IPS-NIHi11 (cell line): ENCODE measurements at regions not wholly inside any gene's neighbourhood (a gene's known extent, or its start where the extent isn't known, plus 50 kb on each side); places are given as distances from the start of the nearest gene placed in this dataset.

Source experiments
- DNase-seq: peaks from one replicate; pipeline ENCODE4 v3.0.0; 2012; ENCODE audit warnings: mixed read lengths, low spot score

- DNase-seq: no peak
Measured at GRCh38 chr10:31606841-31607240, 287.8 kb downstream of the ZEB1 start.

- DNase-seq: no peak
Measured at GRCh38 chr10:31605861-31606525, 287.0 kb downstream of the ZEB1 start.

DNA sequence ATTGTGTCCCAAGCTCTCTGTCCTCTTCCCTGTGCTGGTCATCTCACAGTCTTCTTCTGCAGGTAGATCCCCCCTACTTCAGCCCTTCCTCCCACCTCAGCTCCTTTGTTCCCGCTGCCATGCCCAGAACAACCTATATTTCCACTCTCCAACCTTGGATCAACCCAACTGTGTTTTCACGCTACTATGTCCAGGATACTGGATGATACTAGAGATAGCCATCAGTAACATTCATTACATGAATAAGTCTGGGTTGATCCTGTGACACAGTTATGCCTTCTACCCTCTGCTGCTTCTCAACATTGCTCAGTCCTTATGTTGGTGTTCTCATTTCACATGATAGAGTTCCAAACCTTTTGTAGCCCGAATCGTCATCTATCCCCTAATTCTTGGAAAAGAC, 286.4 kb downstream of the ZEB1 start:
- DNase-seq: no peak

DNA sequence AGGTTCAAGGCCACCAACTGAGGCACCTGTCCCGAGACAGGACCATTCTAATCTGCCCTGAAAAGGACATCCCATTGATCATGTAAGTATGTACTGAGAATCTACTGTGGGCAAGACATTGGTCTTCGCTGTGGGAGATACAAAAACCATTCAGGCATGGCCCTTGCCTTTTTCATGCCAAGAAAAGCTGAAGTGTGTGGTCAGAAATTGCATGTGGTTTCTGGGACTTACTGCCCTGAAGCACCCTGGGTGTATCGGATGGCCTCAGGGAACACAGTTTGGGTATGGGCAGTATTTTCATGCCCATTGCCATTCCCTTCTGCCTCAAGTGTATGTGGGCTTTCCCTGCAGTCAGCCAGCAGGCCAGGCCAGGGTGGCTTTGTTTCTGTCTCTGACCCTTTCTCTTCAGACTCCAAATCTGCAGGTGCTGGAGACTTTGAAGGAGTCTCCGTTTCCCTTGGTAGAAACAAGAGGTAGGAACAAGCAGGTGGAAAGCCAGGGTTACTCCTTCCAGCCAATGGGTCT, 285.7 kb downstream of the ZEB1 start:
- no peak for DNase-seq

- no peak for DNase-seq
Measured at GRCh38 chr10:31604096-31604495, 285.1 kb downstream of the ZEB1 start.

DNA sequence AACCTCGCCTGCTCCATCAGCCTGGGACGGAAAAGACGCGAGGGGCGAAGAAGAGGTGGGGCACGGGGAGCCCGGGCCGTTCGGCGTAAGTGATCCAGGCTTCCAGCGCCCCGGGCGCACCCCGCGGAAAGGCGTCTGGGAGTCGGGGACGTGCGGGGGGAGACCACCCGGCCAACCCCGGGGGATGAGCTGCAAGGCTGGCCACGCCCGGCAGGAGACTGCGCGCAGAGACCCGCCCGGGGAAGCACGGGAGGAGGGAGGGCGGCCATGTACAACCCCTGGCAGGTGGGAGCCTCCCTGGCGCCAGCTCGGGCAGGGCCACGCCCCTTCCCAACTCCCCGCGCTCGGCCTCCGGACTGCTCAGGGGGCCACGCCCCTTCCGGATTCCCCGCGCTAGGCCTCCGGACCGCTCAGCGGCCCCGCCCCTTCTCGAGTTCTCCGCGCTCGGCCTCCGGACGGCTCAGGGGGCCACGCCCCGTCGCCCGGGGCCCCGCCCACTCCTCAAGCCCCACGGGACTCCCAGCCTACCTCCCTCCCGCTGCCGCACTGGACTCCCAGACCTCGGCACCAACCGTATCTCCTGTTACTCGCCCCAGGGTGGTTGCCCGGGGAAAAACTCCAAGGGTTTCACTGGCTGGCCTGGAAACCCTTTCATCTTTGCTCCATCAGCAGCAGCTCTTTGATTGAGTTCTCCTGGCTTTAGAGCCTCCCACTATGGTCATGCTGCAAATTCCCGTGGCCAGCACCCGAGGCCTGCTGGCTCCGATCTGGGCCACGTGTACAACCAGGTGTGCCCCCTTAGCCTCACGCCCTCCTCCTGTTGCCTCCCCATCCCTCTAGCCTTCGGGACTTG, 284.4 kb downstream of the ZEB1 start:
- DNase-seq: peak; percentile 100

GRCh38 chr10:31602541-31603234, 283.7 kb downstream of the ZEB1 start:
- peak; percentile 70 for DNase-seq

GRCh38 chr10:31601136-31601535, 282.1 kb downstream of the ZEB1 start:
- no peak for DNase-seq

DNA sequence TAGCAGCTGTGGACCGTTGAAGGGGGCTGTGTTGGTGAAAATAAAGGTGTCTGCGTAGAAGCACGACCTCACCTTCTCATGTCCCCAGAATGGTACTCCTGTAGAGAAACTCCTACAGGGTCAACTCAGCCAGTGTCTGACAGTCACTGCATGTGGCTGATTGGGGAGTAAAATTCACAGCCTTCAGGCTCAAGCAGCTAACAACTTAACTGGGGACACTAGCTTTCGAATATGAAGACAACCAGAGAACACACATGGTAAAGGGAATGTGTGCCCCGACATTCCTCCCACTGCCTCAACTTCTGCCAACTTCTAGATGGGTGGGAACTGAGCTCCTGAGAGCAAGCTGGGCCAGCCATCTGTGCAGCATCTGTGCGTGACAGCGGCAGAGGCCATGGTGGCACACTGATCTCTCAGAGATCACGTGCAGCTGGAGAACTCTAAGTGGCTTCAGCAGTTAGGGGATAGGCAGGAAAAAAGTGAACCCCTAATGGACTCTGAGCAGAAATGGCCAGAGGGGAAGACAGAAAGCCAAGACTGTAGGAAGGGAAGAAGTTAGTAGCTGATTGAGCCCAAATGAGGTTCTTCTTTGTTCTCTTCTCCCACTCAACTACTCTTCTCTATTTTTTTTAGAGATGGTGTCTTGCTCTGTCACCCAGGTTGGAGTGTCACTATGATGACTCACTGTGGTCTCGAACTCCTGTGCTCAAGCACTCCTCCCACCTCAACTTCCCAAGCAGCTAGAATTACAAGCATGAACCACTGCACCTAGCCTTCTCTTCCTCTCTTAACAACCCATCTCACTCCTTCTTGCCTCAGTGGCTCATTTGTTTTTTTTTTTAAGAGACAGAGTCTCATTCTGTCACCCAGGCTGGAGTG, 280.8 kb downstream of the ZEB1 start:
- no peak for DNase-seq

DNA sequence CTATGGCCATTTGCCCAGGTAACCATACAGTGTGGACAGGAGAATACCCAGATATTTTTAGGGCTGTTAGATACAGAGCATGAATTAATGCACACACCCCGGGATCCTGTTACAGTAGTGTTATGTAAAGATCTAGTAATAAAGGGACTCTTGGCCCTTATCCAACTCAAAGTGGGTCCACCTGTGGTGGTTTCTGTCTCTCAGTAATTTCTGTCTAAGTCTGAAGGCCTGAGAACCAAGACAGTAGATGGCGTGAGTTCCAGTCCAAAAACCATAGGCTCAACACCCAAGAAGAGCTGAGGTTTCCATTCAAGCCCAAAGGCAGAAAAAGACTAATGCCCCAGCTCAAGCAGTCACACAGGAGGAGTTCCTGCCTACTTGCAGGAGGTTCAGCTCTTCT, 277.7 kb downstream of the ZEB1 start:
- no peak for DNase-seq

DNA sequence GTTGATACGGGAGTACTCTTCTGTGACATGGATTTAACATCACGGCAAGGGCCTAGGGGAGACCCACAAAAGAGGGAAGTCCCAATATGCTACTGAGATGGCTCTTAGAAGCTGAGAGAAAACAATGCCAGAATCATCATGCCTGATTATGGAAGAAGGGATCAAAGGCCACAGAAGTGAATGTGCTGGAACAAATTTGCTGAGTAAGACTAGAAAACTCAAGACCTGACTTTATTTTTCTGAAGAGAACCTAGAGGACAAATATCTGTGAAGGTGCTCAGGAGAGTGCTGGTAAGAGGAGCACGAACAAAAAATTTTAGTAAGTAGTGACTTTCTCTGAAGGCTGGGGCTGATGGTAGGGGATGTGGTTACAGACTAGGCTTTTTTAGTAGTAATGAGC, 277.0 kb downstream of the ZEB1 start:
- DNase-seq: no peak

GRCh38 chr10:31594347-31594873, 275.4 kb downstream of the ZEB1 start:
- no peak for DNase-seq

DNA sequence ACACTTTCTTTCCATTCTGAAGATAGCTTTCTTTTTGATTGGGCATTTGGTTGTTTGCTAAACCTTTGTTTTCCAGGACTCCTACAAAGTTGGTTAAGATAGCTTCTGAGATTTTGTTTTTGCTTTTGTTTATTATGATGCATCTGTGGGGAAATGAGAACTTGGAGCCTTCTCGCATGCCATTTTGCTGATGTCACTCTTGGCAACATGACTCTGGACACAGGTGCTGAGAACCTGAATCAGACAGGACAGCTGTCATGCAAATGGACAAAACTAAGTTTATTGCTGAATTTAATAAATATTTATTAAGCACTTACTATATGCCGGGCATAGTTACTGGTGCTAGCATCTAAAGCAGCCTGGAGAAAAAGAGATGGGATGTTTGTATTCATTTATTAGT, 274.1 kb downstream of the ZEB1 start:
- DNase-seq: no peak

DNA sequence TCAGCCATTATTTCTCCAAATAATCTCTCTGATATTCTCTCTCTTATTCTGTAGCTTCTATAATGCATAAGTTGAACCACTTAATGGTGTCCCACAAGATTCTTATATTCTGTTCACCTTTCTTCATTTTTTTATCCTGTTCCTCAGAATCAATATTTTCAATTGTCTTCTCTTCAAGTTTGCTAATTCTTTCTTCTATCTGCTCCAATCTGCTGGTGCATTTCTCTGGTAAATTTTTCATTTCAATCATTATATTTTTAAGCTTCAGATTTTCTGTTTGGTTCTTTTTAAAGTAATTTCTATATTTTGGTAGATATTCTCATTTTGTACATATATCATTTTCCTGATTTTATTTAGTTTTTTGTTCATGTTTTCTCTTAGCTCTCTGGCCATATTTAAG, 272.6 kb downstream of the ZEB1 start:
- no peak for DNase-seq

GRCh38 chr10:31590023-31590800, 271.2 kb downstream of the ZEB1 start:
- no peak for DNase-seq

DNA sequence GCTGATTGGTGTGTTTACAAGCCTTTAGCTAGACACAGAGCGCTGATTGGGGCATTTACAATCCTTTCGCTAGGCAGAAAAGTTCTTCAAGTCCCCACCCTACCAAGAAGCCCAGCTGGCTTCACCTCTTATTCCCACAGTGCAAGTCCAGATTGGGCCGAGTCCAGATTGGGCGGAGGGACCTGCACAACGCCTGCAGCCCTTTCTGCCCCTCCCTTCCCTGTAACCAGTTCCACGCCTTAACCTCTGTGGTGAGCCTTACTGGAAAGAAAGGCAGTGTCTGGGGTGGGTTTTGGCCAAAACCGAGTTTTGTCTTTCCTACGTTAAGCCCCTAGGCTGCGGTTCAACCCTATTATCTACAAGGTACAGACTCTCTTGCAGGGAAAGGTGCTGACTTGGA, 268.7 kb downstream of the ZEB1 start:
- no peak for DNase-seq

- no peak for DNase-seq
Measured at GRCh38 chr10:31586723-31587638, 268.0 kb downstream of the ZEB1 start.

DNA sequence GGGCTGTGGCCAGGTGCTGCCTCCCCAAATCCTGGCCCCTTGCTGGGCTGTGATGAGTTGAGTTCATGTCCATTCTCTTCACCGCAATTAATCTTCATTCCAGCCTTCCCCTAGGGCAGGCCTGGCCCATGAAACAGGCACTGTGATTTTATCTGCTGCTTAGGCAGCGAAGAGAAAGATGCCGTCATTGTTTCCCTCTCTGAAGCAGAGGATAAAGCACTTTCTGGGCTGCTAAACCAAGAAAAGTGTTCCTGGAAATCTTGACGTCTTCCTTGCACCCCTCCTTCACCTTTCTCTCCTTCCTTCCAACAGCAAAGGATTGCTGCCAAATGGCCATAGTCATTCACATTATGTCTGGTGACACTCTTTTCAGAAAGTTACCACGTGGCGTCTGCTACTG, 265.9 kb downstream of the ZEB1 start:
- DNase-seq: no peak

DNA sequence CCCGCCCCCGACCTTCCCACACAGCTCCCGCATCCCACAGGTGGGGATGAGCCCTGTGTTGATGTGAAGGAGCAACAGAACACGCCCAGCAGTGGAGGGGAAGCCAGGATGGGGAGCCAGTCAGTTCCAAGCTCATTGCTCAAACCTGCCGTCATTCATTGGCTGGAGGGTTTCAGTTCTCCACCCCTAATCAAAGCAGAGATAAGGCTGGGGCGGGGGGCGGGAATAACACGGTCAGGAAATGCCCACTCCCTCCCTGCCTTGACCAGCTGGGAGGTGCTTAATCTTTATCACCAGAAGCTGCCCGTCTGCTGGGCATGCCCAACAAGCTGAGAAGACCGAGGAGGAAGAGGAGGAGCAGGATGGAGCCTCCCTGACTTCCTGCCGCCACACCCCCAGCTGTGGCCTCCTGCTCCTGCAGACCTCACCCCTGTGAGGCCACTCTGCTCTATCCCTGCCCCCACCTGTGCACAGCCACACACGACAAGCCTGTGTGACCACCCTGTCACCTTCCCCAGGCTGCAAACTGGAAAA, 265.1 kb downstream of the ZEB1 start:
- DNase-seq: peak; percentile 28
